H9 (cell line): ENCODE measurements at regions not wholly inside any gene's neighbourhood (a gene's known extent, or its start where the extent isn't known, plus 50 kb on each side); places are given as distances from the start of the nearest gene placed in this dataset.

Experiments used
- DNase-seq: peaks from one replicate; pipeline ENCODE4 v3.0.0-alpha.2; 2017
- H2AFZ ChIP-seq: one replicate; pipeline ENCODE4 v1.6.1; 2013; ENCODE audit warnings: mild to moderate bottlenecking, low read length, control low read depth, moderate library complexity
- H2AK5ac ChIP-seq: 2 replicates; pipeline ENCODE4 v1.6.1; 2013; ENCODE audit warnings: low read length, control low read depth, mixed read lengths; ENCODE audit not compliant: insufficient read length
- H2BK120ac ChIP-seq: one replicate; pipeline ENCODE4 v1.6.1; 2013; ENCODE audit warnings: low read depth, mild to moderate bottlenecking, low read length, control low read depth, inconsistent platforms; ENCODE audit not compliant: poor library complexity, severe bottlenecking
- H2BK12ac ChIP-seq: 2 replicates; pipeline ENCODE4 v1.6.1; 2013; ENCODE audit warnings: low read length, control low read depth, mixed read lengths, low read depth; ENCODE audit not compliant: insufficient read length
- H2BK15ac ChIP-seq: 2 replicates; pipeline ENCODE4 v1.6.1; 2013; ENCODE audit warnings: low read depth, low read length, control low read depth
- H2BK20ac ChIP-seq: one replicate; pipeline ENCODE4 v1.6.1; 2013; ENCODE audit warnings: low read depth, mild to moderate bottlenecking, low read length, control low read depth, inconsistent platforms; ENCODE audit not compliant: poor library complexity, severe bottlenecking
- H2BK5ac ChIP-seq: 2 replicates; pipeline ENCODE4 v1.6.1; 2013; ENCODE audit warnings: low read length, control low read depth, mixed read lengths; ENCODE audit not compliant: insufficient read length
- H3K14ac ChIP-seq: 2 replicates; pipeline ENCODE4 v1.6.1; 2013; ENCODE audit warnings: low read length, control low read depth; ENCODE audit not compliant: insufficient read depth
- H3K18ac ChIP-seq: 2 replicates; pipeline ENCODE4 v1.6.1; 2013; ENCODE audit warnings: low read depth, mild to moderate bottlenecking, mixed read lengths, low read length, control low read depth; ENCODE audit not compliant: insufficient read length
- H3K23ac ChIP-seq: 2 replicates; pipeline ENCODE4 v1.6.1; 2013; ENCODE audit warnings: low read length, control low read depth, mixed read lengths, low read depth; ENCODE audit not compliant: insufficient read length
- H3K23me2 ChIP-seq: 2 replicates; pipeline ENCODE4 v1.6.1; 2013; ENCODE audit warnings: low read depth, mild to moderate bottlenecking, mixed read lengths, low read length, control low read depth; ENCODE audit not compliant: insufficient read length, poor library complexity, severe bottlenecking
- H3K27ac ChIP-seq: 2 replicates; pipeline ENCODE4 v1.5.1; 2013; ENCODE audit warnings: low read length, control low read depth, mixed read lengths, low read depth; ENCODE audit not compliant: insufficient read length
- H3K27me3 ChIP-seq: 2 replicates; pipeline ENCODE4 v1.6.1; 2013; ENCODE audit warnings: low read length, control low read depth, inconsistent platforms; ENCODE audit not compliant: insufficient read depth
- H3K4ac ChIP-seq: 2 replicates; pipeline ENCODE4 v1.6.1; 2013; ENCODE audit warnings: low read depth, mild to moderate bottlenecking, control low read depth, inconsistent platforms, low read length, moderate library complexity
- H3K4me1 ChIP-seq: 2 replicates; pipeline ENCODE4 v1.6.1; 2013; ENCODE audit warnings: low read length, control low read depth, inconsistent platforms; ENCODE audit not compliant: insufficient read depth
- H3K4me2 ChIP-seq: 2 replicates; pipeline ENCODE4 v1.6.1; 2013; ENCODE audit warnings: low read length, control low read depth, mixed read lengths; ENCODE audit not compliant: insufficient read length, insufficient read depth
- H3K56ac ChIP-seq: 2 replicates; pipeline ENCODE4 v1.6.1; 2013; ENCODE audit warnings: low read depth, mild to moderate bottlenecking, mixed read lengths, low read length, control low read depth; ENCODE audit not compliant: insufficient read length
- H3K79me1 ChIP-seq: 2 replicates; pipeline ENCODE4 v1.6.1; 2013; ENCODE audit warnings: low read depth, mild to moderate bottlenecking, moderate library complexity, low read length, control low read depth, inconsistent platforms; ENCODE audit not compliant: insufficient read depth, poor library complexity, severe bottlenecking
- H3K79me2 ChIP-seq: 2 replicates; pipeline ENCODE4 v1.6.1; 2013; ENCODE audit warnings: low read length, control low read depth, inconsistent platforms; ENCODE audit not compliant: insufficient read depth
- H3K9ac ChIP-seq: 2 replicates; pipeline ENCODE4 v1.6.1; 2013; ENCODE audit warnings: low read length, control low read depth, mixed read lengths; ENCODE audit not compliant: insufficient read length; ENCODE audit errors: extremely low read depth
- H3K9me3 ChIP-seq: one replicate; pipeline ENCODE4 v1.6.1; 2013; ENCODE audit warnings: low read depth, low read length, inconsistent platforms; ENCODE audit not compliant: control insufficient read depth
- H3T11ph ChIP-seq: one replicate; pipeline ENCODE4 v1.6.1; 2013; ENCODE audit warnings: mild to moderate bottlenecking, low read length, control low read depth, inconsistent platforms
- H4K20me1 ChIP-seq: one replicate; pipeline ENCODE4 v1.6.1; 2013; ENCODE audit not compliant: control insufficient read depth, insufficient read length, insufficient read depth
- H4K5ac ChIP-seq: 2 replicates; pipeline ENCODE4 v1.6.1; 2013; ENCODE audit warnings: low read depth, mild to moderate bottlenecking, mixed read lengths, low read length, control low read depth; ENCODE audit not compliant: insufficient read length
- H4K8ac ChIP-seq: replicated peaks from 2 replicates; pipeline ENCODE4 v1.6.1; 2013; ENCODE audit warnings: low read length, control low read depth, mixed read lengths, low read depth; ENCODE audit not compliant: insufficient read length
- H4K91ac ChIP-seq: 2 replicates; pipeline ENCODE4 v1.6.1; 2013; ENCODE audit warnings: low read depth, mild to moderate bottlenecking, moderate library complexity, mixed read lengths, low read length, control low read depth; ENCODE audit not compliant: insufficient read length
- H3K27ac Mint-ChIP-seq, 3 experiments: 2 replicates in 2 of 3; 3 replicates in 1 of 3; pipeline ENCODE4 v1.8.0; 2020 to 2021; ENCODE audit warnings: mixed read lengths in 3 of 3, mild to moderate bottlenecking in 1 of 3, moderate library complexity in 1 of 3
- H3K27me3 Mint-ChIP-seq: 2 replicates; pipeline ENCODE4 v1.8.0; 2021; ENCODE audit warnings: low read depth, mild to moderate bottlenecking, moderate library complexity, mixed read lengths
- H3K36me3 Mint-ChIP-seq, 3 experiments: 2 replicates in 2 of 3; 3 replicates in 1 of 3; pipeline ENCODE4 v1.8.0; 2020 to 2021; ENCODE audit warnings: low read depth in 3 of 3, mixed read lengths in 3 of 3; ENCODE audit not compliant: insufficient read depth in 1 of 3
- H3K4me1 Mint-ChIP-seq, 2 experiments: 2 replicates each; pipeline ENCODE4 v1.8.0; 2020; ENCODE audit warnings: mixed read lengths in 2 of 2
- H3K4me3 Mint-ChIP-seq, 2 experiments: 2 replicates in 1 of 2; 3 replicates in 1 of 2; pipeline ENCODE4 v1.8.0; 2020 to 2021; ENCODE audit warnings: mild to moderate bottlenecking in 2 of 2, mixed read lengths in 2 of 2, moderate library complexity in 1 of 2
- H3K9me3 Mint-ChIP-seq, 2 experiments: 2 replicates in 1 of 2; 3 replicates in 1 of 2; pipeline ENCODE4 v1.8.0; 2020; ENCODE audit warnings: mild to moderate bottlenecking in 2 of 2, mixed read lengths in 2 of 2, moderate library complexity in 1 of 2
- CTCF ChIP-seq: fragments of 200-600 bp; sonication (generic); conservative IDR thresholded peaks from 3 replicates; pipeline ENCODE4 v1.8.0; 2021; ENCODE audit warnings: antibody characterized with exemption, mild to moderate bottlenecking
- WGBS: extraction: QIAGEN DNeasy Blood & Tissue Kit; methylation state at CpG from one replicate; pipeline ENCODE4 v1.1.7; 2013; ENCODE audit warnings: missing lambda C conversion rate, low lambda C conversion rate, mixed read lengths; ENCODE audit not compliant: insufficient read length; ENCODE audit errors: extremely low coverage; 5-methylcytosine and 5-hydroxymethylcytosine counted together

- H3K27me3 Mint-ChIP-seq, result no peaks in the 10 kb centered on the region
- H2BK120ac ChIP-seq, result no peak overlapping the region
- H4K20me1 ChIP-seq, result no peaks in the 10 kb centered on the region
- no peaks in the 10 kb centered on the region for H3K23me2 ChIP-seq
- no peak overlapping the region for H2BK15ac ChIP-seq
- no peaks in the 10 kb centered on the region for H3K9me3 Mint-ChIP-seq
- no peak overlapping the region for H3T11ph ChIP-seq
- H2AFZ ChIP-seq, result no peak overlapping the region
- H4K8ac ChIP-seq, result no peak overlapping the region
- no peaks in the 10 kb centered on the region; a peak in 1 of 7 replicates for H3K36me3 Mint-ChIP-seq
- no peak overlapping the region for H4K5ac ChIP-seq
- no peak overlapping the region for H2AK5ac ChIP-seq
- no peak overlapping the region for H3K27ac Mint-ChIP-seq
- no peak overlapping the region for H2BK12ac ChIP-seq
- peaks cover 28 to 31% of the 10 kb centered on the region in 2 experiments for H3K4me1 Mint-ChIP-seq
- H3K27ac ChIP-seq, result no peak overlapping the region
- H2BK20ac ChIP-seq, result no peak overlapping the region
- DNase-seq, result no peak
- H3K27me3 ChIP-seq, result no peaks in the 10 kb centered on the region
- no peak overlapping the region for H3K9ac ChIP-seq
- no peak overlapping the region for H2BK5ac ChIP-seq
- H3K79me2 ChIP-seq, result no peaks in the 10 kb centered on the region
- no peaks in the 10 kb centered on the region for H3K9me3 ChIP-seq
- no peak overlapping the region for H3K18ac ChIP-seq
- H3K4me2 ChIP-seq, result no peak overlapping the region
- H3K56ac ChIP-seq, result no peak overlapping the region
- peaks cover 2% of the 10 kb centered on the region; the same call in 1 of the 2 replicates for H3K4me1 ChIP-seq
- no peak overlapping the region for H3K14ac ChIP-seq
- WGBS, result no CpG with 5 or more reads among the region's 5 CpGs
- no peak overlapping the region for H3K4ac ChIP-seq
- H3K23ac ChIP-seq, result no peak overlapping the region
- no peak for TF ChIP-seq CTCF
- H3K4me3 Mint-ChIP-seq, result no peak overlapping the region
- no peaks in the 10 kb centered on the region for H3K79me1 ChIP-seq
- H4K91ac ChIP-seq, result no peak overlapping the region
Observed at GRCh38 chr10:114714281-114714741, 56.2 kb upstream of the ABLIM1 start.
